OCI-LY7 (cell line): ENCODE measurements at regions not wholly inside any gene's neighbourhood (a gene's known extent, or its start where the extent isn't known, plus 50 kb on each side); places are given as distances from the start of the nearest gene placed in this dataset.

ENCODE experiments used
- BruUV-seq: library from RNA; stranded (reverse); fragments of 400-500 nt; replicated peaks from 2 replicates; lab custom pipeline; 2021; lab: Mats Ljungman, UMichigan
- CTCF ChIA-PET: fragments of 300-600 bp; sonication (Branson Sonifier 250); formaldehyde crosslinking; loops from one replicate; lab custom pipeline; 2022; ENCODE audit warnings: antibody characterized with exemption; ENCODE audit not compliant: unreplicated experiment; lab: Charles Lee
- POLR2A ChIA-PET: fragments of 300-600 bp; sonication (Branson Sonifier 250); formaldehyde crosslinking; loops from one replicate; lab custom pipeline; 2022; ENCODE audit warnings: antibody characterized with exemption; lab: Charles Lee
- DNase-seq: peaks from one replicate; pipeline ENCODE4 v3.0.0-alpha.2; 2015; ENCODE audit warnings: low spot score
- H2AFZ ChIP-seq: fragments of 200-600 bp; sonication (generic), shearing (Covaris generic); 2 replicates; pipeline ENCODE4 v1.6.1; 2014; ENCODE audit warnings: mild to moderate bottlenecking, antibody characterized with exemption, low read length, moderate library complexity
- H3K27ac ChIP-seq: fragments of 200-600 bp; sonication (generic); 2 replicates; pipeline ENCODE4 v1.5.1; 2014; ENCODE audit warnings: mixed run types, low read depth, mild to moderate bottlenecking, moderate library complexity, low read length, inconsistent platforms; ENCODE audit not compliant: poor library complexity, severe bottlenecking
- H3K36me3 ChIP-seq: fragments of 200-600 bp; sonication (generic); 2 replicates; pipeline ENCODE4 v1.6.1; 2014; ENCODE audit warnings: mild to moderate bottlenecking, antibody characterized with exemption, low read length, moderate library complexity, mixed read lengths; ENCODE audit not compliant: insufficient read depth
- H3K4me1 ChIP-seq: fragments of 200-600 bp; sonication (generic); 2 replicates; pipeline ENCODE4 v1.5.1; 2014; ENCODE audit warnings: mild to moderate bottlenecking, low read length; ENCODE audit not compliant: insufficient read depth, poor library complexity, severe bottlenecking
- H3K4me2 ChIP-seq: fragments of 200-600 bp; sonication (generic); 2 replicates; pipeline ENCODE4 v1.6.1; 2014; ENCODE audit warnings: mild to moderate bottlenecking, low read length
- H3K4me3 ChIP-seq: fragments of 200-600 bp; sonication (generic); 2 replicates; pipeline ENCODE4 v1.5.1; 2014; ENCODE audit warnings: mild to moderate bottlenecking, low read depth, low read length; ENCODE audit not compliant: poor library complexity, severe bottlenecking
- H3K79me2 ChIP-seq: fragments of 200-600 bp; sonication (generic); 2 replicates; pipeline ENCODE4 v1.6.1; 2016; ENCODE audit warnings: low read depth, mild to moderate bottlenecking, low read length, moderate library complexity, mixed read lengths; ENCODE audit not compliant: insufficient read depth
- H3K9me2 ChIP-seq: fragments of 200-600 bp; sonication (generic); 2 replicates; pipeline ENCODE4 v1.6.1; 2016; ENCODE audit warnings: mild to moderate bottlenecking, low read length, mixed read lengths; ENCODE audit not compliant: insufficient read depth
- H3K9me3 ChIP-seq: fragments of 200-600 bp; sonication (generic); 2 replicates; pipeline ENCODE4 v1.6.1; 2014; ENCODE audit warnings: mild to moderate bottlenecking, mixed run types, low read length, mixed read lengths
- H4K20me1 ChIP-seq: fragments of 200-600 bp; sonication (generic); 2 replicates; pipeline ENCODE4 v1.6.1; 2014; ENCODE audit warnings: mild to moderate bottlenecking, antibody characterized with exemption, low read length, moderate library complexity, mixed read lengths; ENCODE audit not compliant: insufficient read depth
- CTCF ChIP-seq: fragments of 200-600 bp; sonication (generic); conservative IDR thresholded peaks from 2 replicates; pipeline ENCODE4 v1.5.1; 2014; ENCODE audit warnings: mild to moderate bottlenecking, antibody characterized with exemption, low read length, moderate library complexity, mixed read lengths
- EZH2phosphoT487 ChIP-seq: fragments of 200-600 bp; sonication (generic); IDR thresholded peaks from 2 replicates; pipeline ENCODE4 v1.6.1; 2018; ENCODE audit warnings: low read depth, borderline replicate concordance, mild to moderate bottlenecking, mixed run types, antibody characterized with exemption, low read length, moderate library complexity, mixed read lengths
- intact Hi-C: fragments of 100-400 bp; cut with micrococcal nuclease; formaldehyde crosslinking; loops from one replicate; pipeline ENCODE4 v1.10.0; 2022; ENCODE audit not compliant: unreplicated experiment

- Histone ChIP-seq H3K9me2 (no peaks in the 10 kb centered on the region), H3K27ac (no peak overlapping the region), H3K4me2 (no peak overlapping the region), H3K36me3 (no peaks in the 10 kb centered on the region), H3K9me3 (no peaks in the 10 kb centered on the region), H3K4me3 (no peak overlapping the region), H3K79me2 (no peaks in the 10 kb centered on the region), H3K4me1 (no peaks in the 10 kb centered on the region), H4K20me1 (no peaks in the 10 kb centered on the region), H2AFZ (no peak overlapping the region)
- DNase-seq: no peak
- POLR2A ChIA-PET: no interaction called here
- BruUV-seq: no TSS peak
- CTCF ChIA-PET: no interaction called here
- TF ChIP-seq CTCF (no peak), EZH2phosphoT487 (no peak)
- intact Hi-C loops: no loop called here
Observed at GRCh38 chr12:90896821-90897220, 58.2 kb downstream of the CCER1 start.

- H3K4me1 ChIP-seq: no peaks in the 10 kb centered on the region
- intact Hi-C loops: no loop called here
- no peak overlapping the region for H3K27ac ChIP-seq
- no peak overlapping the region for H2AFZ ChIP-seq
- no peak overlapping the region for H3K4me2 ChIP-seq
- H4K20me1 ChIP-seq: no peaks in the 10 kb centered on the region
- H3K9me2 ChIP-seq: no peaks in the 10 kb centered on the region
- no peaks in the 10 kb centered on the region for H3K79me2 ChIP-seq
- H3K4me3 ChIP-seq: no peak overlapping the region
- no peak for DNase-seq
- no peaks in the 10 kb centered on the region for H3K36me3 ChIP-seq
- ChIA-PET POLR2A (no interaction called here), CTCF (no interaction called here)
- no TSS peak for BruUV-seq
- TF ChIP-seq CTCF (no peak), EZH2phosphoT487 (no peak)
- no peaks in the 10 kb centered on the region for H3K9me3 ChIP-seq
Observed at GRCh38 chr12:90896164-90896563, 58.8 kb downstream of the CCER1 start.

GRCh38 chr12:90888316-90888715 is 66.7 kb downstream of the CCER1 start:
- Histone ChIP-seq H4K20me1 (no peaks in the 10 kb centered on the region), H2AFZ (no peak overlapping the region), H3K27ac (no peak overlapping the region), H3K79me2 (no peaks in the 10 kb centered on the region), H3K4me3 (no peak overlapping the region), H3K4me1 (no peaks in the 10 kb centered on the region), H3K4me2 (no peak overlapping the region), H3K9me3 (no peaks in the 10 kb centered on the region), H3K9me2 (no peaks in the 10 kb centered on the region), H3K36me3 (no peaks in the 10 kb centered on the region)
- intact Hi-C loops: no loop called here
- POLR2A ChIA-PET: no interaction called here
- no peak for TF ChIP-seq EZH2phosphoT487
- no peak for TF ChIP-seq CTCF
- no TSS peak for BruUV-seq
- CTCF ChIA-PET: no interaction called here
- DNase-seq: no peak
